GM23338 (cell line): ENCODE measurements at regions not wholly inside any gene's neighbourhood (a gene's known extent, or its start where the extent isn't known, plus 50 kb on each side); places are given as distances from the start of the nearest gene placed in this dataset.

Source experiments
- ATAC-seq: fragments of 200-7000 bp; cut with Tn5 transposase; 3 replicates; pipeline ENCODE4 v1.9.1; 2020
- DNase-seq: peaks from one replicate; pipeline ENCODE4 v3.0.0-alpha.2; 2015; ENCODE audit warnings: low spot score
- H2AFZ ChIP-seq: fragments of 200-600 bp; sonication (generic); 2 replicates; pipeline ENCODE4 v1.8.0; 2016; ENCODE audit warnings: antibody characterized with exemption, mild to moderate bottlenecking, moderate library complexity
- H3F3A ChIP-seq: fragments of 200-600 bp; sonication (generic); replicated peaks from 2 replicates; pipeline ENCODE4 v1.8.0; 2017; ENCODE audit warnings: antibody characterized with exemption, mixed run types, low read depth
- H3K27ac ChIP-seq: fragments of 200-600 bp; sonication (generic); 2 replicates; pipeline ENCODE4 v1.6.1; 2016; ENCODE audit warnings: low read depth
- H3K27me3 ChIP-seq: fragments of 200-600 bp; sonication (generic); 2 replicates; pipeline ENCODE4 v1.8.0; 2016; ENCODE audit warnings: mild to moderate bottlenecking, mixed run types, moderate library complexity; ENCODE audit not compliant: insufficient read depth
- H3K36me3 ChIP-seq: fragments of 200-600 bp; sonication (generic); 2 replicates; pipeline ENCODE4 v1.8.0; 2016; ENCODE audit warnings: mild to moderate bottlenecking; ENCODE audit not compliant: insufficient read depth
- H3K4me1 ChIP-seq: fragments of 200-600 bp; sonication (generic); 2 replicates; pipeline ENCODE4 v1.8.0; 2016; ENCODE audit warnings: mild to moderate bottlenecking, moderate library complexity; ENCODE audit not compliant: insufficient read depth
- H3K4me2 ChIP-seq: fragments of 200-600 bp; sonication (generic); 2 replicates; pipeline ENCODE4 v1.7.1; 2017; ENCODE audit warnings: mixed run types
- H3K4me3 ChIP-seq: fragments of 200-600 bp; sonication (generic); 2 replicates; pipeline ENCODE4 v1.6.1; 2016; ENCODE audit warnings: mixed run types
- H3K79me2 ChIP-seq: fragments of 200-600 bp; sonication (generic); replicated peaks from 2 replicates; pipeline ENCODE4 v1.8.0; 2017; ENCODE audit warnings: mild to moderate bottlenecking; ENCODE audit not compliant: insufficient read depth
- H3K9me2 ChIP-seq: fragments of 200-600 bp; sonication (generic); 2 replicates; pipeline ENCODE4 v1.8.0; 2017; ENCODE audit not compliant: insufficient read depth
- H4K20me1 ChIP-seq: fragments of 200-600 bp; sonication (generic); replicated peaks from 2 replicates; pipeline ENCODE4 v1.8.0; 2017; ENCODE audit warnings: mild to moderate bottlenecking; ENCODE audit not compliant: insufficient read depth
- H3K27ac Mint-ChIP-seq: 2 replicates; pipeline ENCODE4 v1.8.0; 2020; ENCODE audit warnings: inconsistent platforms, mild to moderate bottlenecking, moderate library complexity, mixed read lengths
- H3K27me3 Mint-ChIP-seq: 3 replicates; pipeline ENCODE4 v1.8.0; 2022; ENCODE audit warnings: low read depth, mild to moderate bottlenecking, moderate library complexity, mixed read lengths, inconsistent platforms; ENCODE audit not compliant: insufficient read depth, poor library complexity
- H3K36me3 Mint-ChIP-seq: 3 replicates; pipeline ENCODE4 v1.8.0; 2021; ENCODE audit warnings: low read depth, mild to moderate bottlenecking, inconsistent platforms, moderate library complexity, mixed read lengths
- H3K4me1 Mint-ChIP-seq: 3 replicates; pipeline ENCODE4 v1.8.0; 2020; ENCODE audit warnings: mild to moderate bottlenecking, inconsistent platforms, mixed read lengths
- H3K4me3 Mint-ChIP-seq: 3 replicates; pipeline ENCODE4 v1.8.0; 2021; ENCODE audit warnings: moderate library complexity, mild to moderate bottlenecking, inconsistent platforms, mixed read lengths
- H3K9me3 Mint-ChIP-seq: 3 replicates; pipeline ENCODE4 v1.8.0; 2020; ENCODE audit warnings: moderate library complexity, mild to moderate bottlenecking, inconsistent platforms, mixed read lengths
- CREB1 ChIP-seq: fragments of 250-450 bp; sonication (Bioruptor Pico); IDR thresholded peaks from 2 replicates; pipeline ENCODE4 v1.5.0; 2020; ENCODE audit warnings: low read depth, mild to moderate bottlenecking, moderate library complexity
- EZH2 ChIP-seq: fragments of 200-600 bp; sonication (generic); IDR thresholded peaks from one replicate; pipeline ENCODE4 v1.8.0; 2017; ENCODE audit warnings: antibody characterized with exemption, mild to moderate bottlenecking, low read depth; ENCODE audit not compliant: unreplicated experiment
- EZH2phosphoT487 ChIP-seq: fragments of 200-600 bp; sonication (generic); IDR thresholded peaks from one replicate; pipeline ENCODE4 v1.8.1; 2018; ENCODE audit warnings: antibody characterized with exemption; ENCODE audit not compliant: unreplicated experiment
- JUNB ChIP-seq: IDR thresholded peaks from one replicate; pipeline ENCODE4 v1.6.1; 2016; ENCODE audit warnings: antibody characterized with exemption; ENCODE audit not compliant: unreplicated experiment
- NANOG ChIP-seq: IDR thresholded peaks from 2 replicates; pipeline ENCODE4 v1.6.1; 2016; ENCODE audit warnings: antibody characterized with exemption, borderline replicate concordance
- STAT1 ChIP-seq: IDR thresholded peaks from one replicate; pipeline ENCODE4 v1.6.1; 2016; ENCODE audit warnings: antibody characterized with exemption; ENCODE audit not compliant: unreplicated experiment
- ZNF114 ChIP-seq: fragments of 250-450 bp; sonication (Bioruptor Pico); IDR thresholded peaks from 2 replicates; pipeline ENCODE4 v1.5.0; 2020; ENCODE audit warnings: mild to moderate bottlenecking, moderate library complexity
- ZNF331 ChIP-seq: fragments of 250-450 bp; sonication (Bioruptor Pico); IDR thresholded peaks from 2 replicates; pipeline ENCODE4 v1.5.0; 2020; ENCODE audit warnings: low read depth, mild to moderate bottlenecking, moderate library complexity
- TF ChIP-seq, protein P1 (sequence below), 2 experiments: fragments of 200-600 bp in 1 of 2; sonication (generic) in 1 of 2; conservative IDR thresholded peaks; 2 replicates each; pipeline versions ENCODE4 v1.5.1 to v1.6.1; 2016 to 2017; ENCODE audit warnings: antibody characterized with exemption in 2 of 2, low read depth in 2 of 2, mild to moderate bottlenecking in 2 of 2, moderate library complexity in 1 of 2
- TF ChIP-seq, protein P2 (sequence below): IDR thresholded peaks from 2 replicates; pipeline ENCODE4 v1.6.1; 2016; ENCODE audit warnings: antibody characterized with exemption
- TF ChIP-seq, protein P3 (sequence below): IDR thresholded peaks from one replicate; pipeline ENCODE4 v1.6.1; 2018; ENCODE audit warnings: antibody characterized with exemption; ENCODE audit not compliant: unreplicated experiment

- no peaks in the 10 kb centered on the region for H3K36me3 Mint-ChIP-seq
Observed at GRCh38 chr20:40957265-40957760, 71.3 kb upstream of the TOP1 start.

More at GRCh38 chr20:40957265-40957760, 71.3 kb upstream of the TOP1 start:
- Mint-ChIP-seq H3K4me1 (no peaks in the 10 kb centered on the region; the same call in 1 of the 3 replicates), H3K4me3 (no peak overlapping the region), H3K27ac (no peak overlapping the region), H3K27me3 (peaks cover 5% of the 10 kb centered on the region), H3K9me3 (no peaks in the 10 kb centered on the region; the same call in 2 of the 3 replicates)
- Histone ChIP-seq H3K79me2 (no peaks in the 10 kb centered on the region), H3K9me2 (no peaks in the 10 kb centered on the region; the same call in 1 of the 2 replicates), H3K36me3 (no peaks in the 10 kb centered on the region), H3K27me3 (no peaks in the 10 kb centered on the region), H3K4me3 (no peak overlapping the region), H3F3A (no peaks in the 10 kb centered on the region), H2AFZ (no peak overlapping the region), H3K27ac (no peak overlapping the region), H3K4me2 (no peak overlapping the region), H4K20me1 (no peaks in the 10 kb centered on the region), H3K4me1 (no peaks in the 10 kb centered on the region; the same call in 1 of the 2 replicates)
- no peak for TF ChIP-seq NANOG
- TF ChIP-seq ZNF114 (CRISPR knock-in tag) = no peak
- no peak for TF ChIP-seq CREB1 (CRISPR knock-in tag)
- no peak for TF ChIP-seq EZH2phosphoT487
- TF ChIP-seq EZH2 = no peak
- TF ChIP-seq, protein P1, sequence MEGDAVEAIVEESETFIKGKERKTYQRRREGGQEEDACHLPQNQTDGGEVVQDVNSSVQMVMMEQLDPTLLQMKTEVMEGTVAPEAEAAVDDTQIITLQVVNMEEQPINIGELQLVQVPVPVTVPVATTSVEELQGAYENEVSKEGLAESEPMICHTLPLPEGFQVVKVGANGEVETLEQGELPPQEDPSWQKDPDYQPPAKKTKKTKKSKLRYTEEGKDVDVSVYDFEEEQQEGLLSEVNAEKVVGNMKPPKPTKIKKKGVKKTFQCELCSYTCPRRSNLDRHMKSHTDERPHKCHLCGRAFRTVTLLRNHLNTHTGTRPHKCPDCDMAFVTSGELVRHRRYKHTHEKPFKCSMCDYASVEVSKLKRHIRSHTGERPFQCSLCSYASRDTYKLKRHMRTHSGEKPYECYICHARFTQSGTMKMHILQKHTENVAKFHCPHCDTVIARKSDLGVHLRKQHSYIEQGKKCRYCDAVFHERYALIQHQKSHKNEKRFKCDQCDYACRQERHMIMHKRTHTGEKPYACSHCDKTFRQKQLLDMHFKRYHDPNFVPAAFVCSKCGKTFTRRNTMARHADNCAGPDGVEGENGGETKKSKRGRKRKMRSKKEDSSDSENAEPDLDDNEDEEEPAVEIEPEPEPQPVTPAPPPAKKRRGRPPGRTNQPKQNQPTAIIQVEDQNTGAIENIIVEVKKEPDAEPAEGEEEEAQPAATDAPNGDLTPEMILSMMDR (conservative IDR thresholded peaks at IDR 0.05; ENCODE audit: low read depth in 2 of 2) = no peak
- TF ChIP-seq ZNF331 (CRISPR knock-in tag) = no peak
- TF ChIP-seq, protein P2, sequence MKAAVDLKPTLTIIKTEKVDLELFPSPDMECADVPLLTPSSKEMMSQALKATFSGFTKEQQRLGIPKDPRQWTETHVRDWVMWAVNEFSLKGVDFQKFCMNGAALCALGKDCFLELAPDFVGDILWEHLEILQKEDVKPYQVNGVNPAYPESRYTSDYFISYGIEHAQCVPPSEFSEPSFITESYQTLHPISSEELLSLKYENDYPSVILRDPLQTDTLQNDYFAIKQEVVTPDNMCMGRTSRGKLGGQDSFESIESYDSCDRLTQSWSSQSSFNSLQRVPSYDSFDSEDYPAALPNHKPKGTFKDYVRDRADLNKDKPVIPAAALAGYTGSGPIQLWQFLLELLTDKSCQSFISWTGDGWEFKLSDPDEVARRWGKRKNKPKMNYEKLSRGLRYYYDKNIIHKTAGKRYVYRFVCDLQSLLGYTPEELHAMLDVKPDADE = no peak
- TF ChIP-seq, protein P3, sequence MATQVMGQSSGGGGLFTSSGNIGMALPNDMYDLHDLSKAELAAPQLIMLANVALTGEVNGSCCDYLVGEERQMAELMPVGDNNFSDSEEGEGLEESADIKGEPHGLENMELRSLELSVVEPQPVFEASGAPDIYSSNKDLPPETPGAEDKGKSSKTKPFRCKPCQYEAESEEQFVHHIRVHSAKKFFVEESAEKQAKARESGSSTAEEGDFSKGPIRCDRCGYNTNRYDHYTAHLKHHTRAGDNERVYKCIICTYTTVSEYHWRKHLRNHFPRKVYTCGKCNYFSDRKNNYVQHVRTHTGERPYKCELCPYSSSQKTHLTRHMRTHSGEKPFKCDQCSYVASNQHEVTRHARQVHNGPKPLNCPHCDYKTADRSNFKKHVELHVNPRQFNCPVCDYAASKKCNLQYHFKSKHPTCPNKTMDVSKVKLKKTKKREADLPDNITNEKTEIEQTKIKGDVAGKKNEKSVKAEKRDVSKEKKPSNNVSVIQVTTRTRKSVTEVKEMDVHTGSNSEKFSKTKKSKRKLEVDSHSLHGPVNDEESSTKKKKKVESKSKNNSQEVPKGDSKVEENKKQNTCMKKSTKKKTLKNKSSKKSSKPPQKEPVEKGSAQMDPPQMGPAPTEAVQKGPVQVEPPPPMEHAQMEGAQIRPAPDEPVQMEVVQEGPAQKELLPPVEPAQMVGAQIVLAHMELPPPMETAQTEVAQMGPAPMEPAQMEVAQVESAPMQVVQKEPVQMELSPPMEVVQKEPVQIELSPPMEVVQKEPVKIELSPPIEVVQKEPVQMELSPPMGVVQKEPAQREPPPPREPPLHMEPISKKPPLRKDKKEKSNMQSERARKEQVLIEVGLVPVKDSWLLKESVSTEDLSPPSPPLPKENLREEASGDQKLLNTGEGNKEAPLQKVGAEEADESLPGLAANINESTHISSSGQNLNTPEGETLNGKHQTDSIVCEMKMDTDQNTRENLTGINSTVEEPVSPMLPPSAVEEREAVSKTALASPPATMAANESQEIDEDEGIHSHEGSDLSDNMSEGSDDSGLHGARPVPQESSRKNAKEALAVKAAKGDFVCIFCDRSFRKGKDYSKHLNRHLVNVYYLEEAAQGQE = no peak
- TF ChIP-seq STAT1 = no peak
- no peak for TF ChIP-seq JUNB
- ATAC-seq = no peak
- DNase-seq = no peak
